Osteocyte (in vitro differentiated cells): ENCODE measurements at regions not wholly inside any gene's neighbourhood (a gene's known extent, or its start where the extent isn't known, plus 50 kb on each side); places are given as distances from the start of the nearest gene placed in this dataset.

ENCODE experiments used
- DNase-seq: peaks from one replicate; pipeline ENCODE4 v3.0.0; 2021; ENCODE audit warnings: mixed read lengths; ENCODE audit not compliant: unreplicated experiment; ENCODE audit errors: extremely low spot score
- H3K27ac Mint-ChIP-seq: one replicate; pipeline ENCODE4 v1.8.0; 2021; ENCODE audit warnings: mild to moderate bottlenecking, mixed read lengths; ENCODE audit not compliant: unreplicated experiment
- H3K27me3 Mint-ChIP-seq: one replicate; pipeline ENCODE4 v1.8.0; 2021; ENCODE audit warnings: mixed read lengths; ENCODE audit not compliant: unreplicated experiment
- H3K36me3 Mint-ChIP-seq: one replicate; pipeline ENCODE4 v1.8.0; 2021; ENCODE audit warnings: mixed read lengths; ENCODE audit not compliant: unreplicated experiment
- H3K4me1 Mint-ChIP-seq: one replicate; pipeline ENCODE4 v1.8.0; 2021; ENCODE audit warnings: mixed read lengths; ENCODE audit not compliant: unreplicated experiment
- H3K4me3 Mint-ChIP-seq: one replicate; pipeline ENCODE4 v1.8.0; 2021; ENCODE audit warnings: mild to moderate bottlenecking, moderate library complexity, mixed read lengths; ENCODE audit not compliant: unreplicated experiment
- H3K9me3 Mint-ChIP-seq: one replicate; pipeline ENCODE4 v1.8.0; 2021; ENCODE audit warnings: mixed read lengths; ENCODE audit not compliant: unreplicated experiment
- TF ChIP-seq, protein P1 (sequence below): fragments of 200-600 bp; sonication (generic); IDR thresholded peaks from 2 replicates; pipeline ENCODE4 v1.5.0; 2021; ENCODE audit warnings: antibody characterized with exemption, mild to moderate bottlenecking, moderate library complexity

DNA sequence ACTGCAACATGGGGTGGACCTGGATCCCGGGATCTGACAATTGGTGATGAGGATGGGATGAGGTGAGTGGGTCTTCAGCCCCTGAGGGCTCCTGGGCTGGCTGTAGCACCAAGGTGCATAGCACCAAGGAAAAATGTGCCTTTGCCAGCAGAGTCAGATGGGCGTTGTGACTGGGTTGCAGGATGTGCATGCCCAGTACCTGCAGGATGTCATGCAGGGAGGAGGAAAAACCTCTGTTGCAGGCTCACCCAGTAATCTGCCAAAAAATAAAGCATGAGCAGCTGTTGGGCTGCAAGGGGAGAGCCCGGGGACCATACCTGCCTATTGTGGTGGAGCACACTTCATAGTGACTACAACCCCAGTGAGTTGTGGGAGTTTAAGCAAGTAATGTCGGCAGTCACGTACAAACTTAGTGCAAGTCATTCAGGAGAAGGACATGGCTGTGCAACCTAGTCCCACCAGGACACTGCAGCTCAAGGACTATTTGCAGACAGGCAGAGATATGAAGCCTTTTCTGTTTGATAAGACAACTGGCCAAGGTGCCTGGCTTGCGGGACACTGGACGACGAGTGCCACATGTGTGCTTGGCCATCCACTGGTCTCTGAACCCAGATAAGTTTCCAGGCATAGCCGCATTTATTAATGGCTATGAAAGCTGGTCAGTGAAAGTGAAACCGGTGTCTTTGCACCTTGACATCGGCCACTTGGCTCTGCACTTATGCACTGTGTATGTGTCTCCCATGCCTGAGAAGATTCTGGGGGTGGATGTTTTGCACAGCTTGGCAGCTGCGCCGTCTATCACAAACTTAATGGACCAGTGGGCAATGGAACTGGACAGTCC lies 499.8 kb downstream of the KCNJ2 start:
- Mint-ChIP-seq H3K4me3 (no peak overlapping the region), H3K9me3 (no peaks in the 10 kb centered on the region), H3K4me1 (no peaks in the 10 kb centered on the region), H3K36me3 (no peaks in the 10 kb centered on the region), H3K27ac (no peak overlapping the region), H3K27me3 (no peaks in the 10 kb centered on the region)
- no peak for DNase-seq
- TF ChIP-seq, protein P1, sequence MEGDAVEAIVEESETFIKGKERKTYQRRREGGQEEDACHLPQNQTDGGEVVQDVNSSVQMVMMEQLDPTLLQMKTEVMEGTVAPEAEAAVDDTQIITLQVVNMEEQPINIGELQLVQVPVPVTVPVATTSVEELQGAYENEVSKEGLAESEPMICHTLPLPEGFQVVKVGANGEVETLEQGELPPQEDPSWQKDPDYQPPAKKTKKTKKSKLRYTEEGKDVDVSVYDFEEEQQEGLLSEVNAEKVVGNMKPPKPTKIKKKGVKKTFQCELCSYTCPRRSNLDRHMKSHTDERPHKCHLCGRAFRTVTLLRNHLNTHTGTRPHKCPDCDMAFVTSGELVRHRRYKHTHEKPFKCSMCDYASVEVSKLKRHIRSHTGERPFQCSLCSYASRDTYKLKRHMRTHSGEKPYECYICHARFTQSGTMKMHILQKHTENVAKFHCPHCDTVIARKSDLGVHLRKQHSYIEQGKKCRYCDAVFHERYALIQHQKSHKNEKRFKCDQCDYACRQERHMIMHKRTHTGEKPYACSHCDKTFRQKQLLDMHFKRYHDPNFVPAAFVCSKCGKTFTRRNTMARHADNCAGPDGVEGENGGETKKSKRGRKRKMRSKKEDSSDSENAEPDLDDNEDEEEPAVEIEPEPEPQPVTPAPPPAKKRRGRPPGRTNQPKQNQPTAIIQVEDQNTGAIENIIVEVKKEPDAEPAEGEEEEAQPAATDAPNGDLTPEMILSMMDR = no peak

- no peaks in the 10 kb centered on the region for H3K9me3 Mint-ChIP-seq
- TF ChIP-seq, protein P1 = no peak
- DNase-seq = no peak
- no peaks in the 10 kb centered on the region for H3K4me1 Mint-ChIP-seq
- H3K27ac Mint-ChIP-seq = no peak overlapping the region
- H3K4me3 Mint-ChIP-seq = no peak overlapping the region
- H3K27me3 Mint-ChIP-seq = no peaks in the 10 kb centered on the region
- no peaks in the 10 kb centered on the region for H3K36me3 Mint-ChIP-seq
These were observed 504.7 kb downstream of the KCNJ2 start for GRCh38 chr17:70674061-70674460.

DNA sequence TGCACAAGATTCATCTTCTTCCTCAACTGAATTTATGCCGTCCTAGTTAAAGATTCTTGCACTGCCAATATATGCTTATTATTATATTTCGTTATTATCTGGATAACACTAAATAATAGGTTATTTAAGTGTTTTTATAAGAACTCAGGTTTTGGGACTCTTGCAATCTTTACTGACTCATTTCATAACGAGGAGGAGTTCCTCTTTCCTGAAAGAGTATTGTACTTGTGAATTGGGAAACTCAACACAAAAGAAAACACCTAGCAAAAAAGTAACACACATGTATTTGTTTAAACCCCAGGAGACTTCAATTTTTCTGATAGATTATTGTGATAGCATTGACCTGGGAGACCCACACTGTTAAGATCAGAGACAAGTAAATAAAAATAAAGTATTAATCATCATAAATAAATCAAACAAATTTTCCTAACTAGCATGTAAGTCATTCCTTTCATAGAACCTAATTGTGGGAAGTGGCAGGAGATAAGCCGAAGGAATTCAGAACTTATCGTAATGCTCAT lies 505.8 kb downstream of the KCNJ2 start:
- Mint-ChIP-seq H3K27me3 (no peaks in the 10 kb centered on the region), H3K36me3 (no peaks in the 10 kb centered on the region), H3K27ac (no peak overlapping the region), H3K4me3 (no peak overlapping the region), H3K4me1 (no peaks in the 10 kb centered on the region), H3K9me3 (no peaks in the 10 kb centered on the region)
- no peak for DNase-seq
- TF ChIP-seq, protein P1 = no peak

DNA sequence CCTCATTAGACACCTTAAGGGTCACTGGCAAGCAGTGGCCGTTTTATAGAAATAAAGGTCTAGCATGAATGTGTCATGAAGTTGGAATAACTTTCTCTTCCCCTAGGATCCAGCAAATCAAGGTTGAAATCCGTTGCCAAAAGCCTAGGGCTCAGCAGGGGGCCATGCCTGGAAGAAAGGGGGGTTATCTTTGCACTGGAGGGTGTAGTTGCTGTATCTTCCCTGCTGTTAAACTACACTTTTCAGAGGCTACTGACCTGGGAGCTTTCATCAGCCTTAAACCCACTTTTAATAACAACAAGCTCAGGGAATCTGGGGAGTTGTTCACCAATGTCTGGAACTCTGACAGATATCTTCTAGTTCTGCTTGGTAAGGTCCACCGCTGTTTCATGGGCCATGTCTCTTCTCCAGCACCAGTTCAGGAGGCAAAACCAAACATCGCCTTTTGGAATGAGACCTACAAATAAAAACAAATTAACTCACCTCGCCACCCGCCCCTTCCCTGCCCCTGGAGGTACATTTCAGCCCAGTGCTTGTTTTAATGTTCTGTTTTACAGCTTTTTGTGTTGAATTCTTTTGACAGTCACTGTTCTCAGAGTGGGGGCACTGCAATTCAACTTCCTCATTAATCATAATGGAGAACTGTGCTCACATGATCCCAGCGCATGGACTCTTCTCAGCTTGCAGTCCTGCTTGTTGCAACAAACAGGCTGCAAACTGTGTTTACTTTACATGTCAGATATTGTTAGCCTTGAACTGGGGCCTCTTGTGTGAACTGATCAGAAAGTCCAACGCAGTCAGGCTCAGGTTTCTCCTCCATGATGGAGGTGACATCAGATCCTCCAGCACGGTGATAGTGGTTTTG lies 508.7 kb downstream of the KCNJ2 start:
- Mint-ChIP-seq H3K36me3 (no peaks in the 10 kb centered on the region), H3K4me1 (no peaks in the 10 kb centered on the region), H3K9me3 (no peaks in the 10 kb centered on the region), H3K27me3 (peaks cover 6% of the 10 kb centered on the region), H3K4me3 (no peak overlapping the region), H3K27ac (no peak overlapping the region)
- DNase-seq = no peak
- TF ChIP-seq, protein P1 = no peak

- Mint-ChIP-seq H3K36me3 (no peaks in the 10 kb centered on the region), H3K4me1 (no peaks in the 10 kb centered on the region), H3K27me3 (peaks cover 6% of the 10 kb centered on the region), H3K9me3 (no peaks in the 10 kb centered on the region), H3K27ac (no peak overlapping the region), H3K4me3 (no peak overlapping the region)
- DNase-seq = no peak
- TF ChIP-seq, protein P1 = no peak
These were observed 509.6 kb downstream of the KCNJ2 start for GRCh38 chr17:70678889-70679288.
